GM12873 (cell line): ENCODE measurements at regions not wholly inside any gene's neighbourhood (a gene's known extent, or its start where the extent isn't known, plus 50 kb on each side); places are given as distances from the start of the nearest gene placed in this dataset.

Source experiments
- TF ChIP-seq, protein P1 (sequence below): IDR thresholded peaks from 2 replicates; pipeline ENCODE4 v1.5.1; 2012; ENCODE audit warnings: low read depth, mild to moderate bottlenecking, moderate library complexity, low read length, control low read depth; ENCODE audit not compliant: insufficient read depth; ENCODE audit errors: missing control alignments

DNA sequence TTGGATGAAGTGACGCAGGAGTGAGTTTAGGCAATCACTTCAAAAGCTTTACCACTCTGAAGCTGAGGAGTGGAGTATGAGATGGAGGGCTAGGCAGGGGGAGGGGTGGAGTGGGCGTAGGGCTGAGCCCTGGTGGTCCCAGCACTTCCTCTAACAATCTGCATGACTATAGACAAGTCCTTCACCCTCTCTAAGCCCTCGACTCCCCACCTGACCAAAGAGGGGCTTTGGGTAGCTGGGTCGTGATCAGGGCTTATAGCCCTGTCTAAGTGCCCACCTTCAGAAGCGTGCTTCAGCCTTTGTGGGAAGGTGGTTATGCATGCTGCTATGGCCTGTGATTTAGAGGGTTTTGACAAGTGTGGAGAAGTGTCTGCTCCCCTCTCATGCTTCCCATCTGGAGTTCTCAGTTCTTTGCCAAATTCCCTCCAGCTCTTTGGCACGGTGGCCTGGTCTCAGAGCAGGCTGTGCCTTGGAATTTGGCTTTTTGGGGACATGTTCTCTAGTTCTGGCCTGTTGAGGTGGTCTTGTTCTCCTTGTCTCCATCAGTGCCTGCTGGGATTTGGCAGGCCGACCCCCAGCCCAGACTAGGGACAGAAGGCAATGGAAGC, 53.0 kb downstream of the ACTBL2 start:
- TF ChIP-seq, protein P1, sequence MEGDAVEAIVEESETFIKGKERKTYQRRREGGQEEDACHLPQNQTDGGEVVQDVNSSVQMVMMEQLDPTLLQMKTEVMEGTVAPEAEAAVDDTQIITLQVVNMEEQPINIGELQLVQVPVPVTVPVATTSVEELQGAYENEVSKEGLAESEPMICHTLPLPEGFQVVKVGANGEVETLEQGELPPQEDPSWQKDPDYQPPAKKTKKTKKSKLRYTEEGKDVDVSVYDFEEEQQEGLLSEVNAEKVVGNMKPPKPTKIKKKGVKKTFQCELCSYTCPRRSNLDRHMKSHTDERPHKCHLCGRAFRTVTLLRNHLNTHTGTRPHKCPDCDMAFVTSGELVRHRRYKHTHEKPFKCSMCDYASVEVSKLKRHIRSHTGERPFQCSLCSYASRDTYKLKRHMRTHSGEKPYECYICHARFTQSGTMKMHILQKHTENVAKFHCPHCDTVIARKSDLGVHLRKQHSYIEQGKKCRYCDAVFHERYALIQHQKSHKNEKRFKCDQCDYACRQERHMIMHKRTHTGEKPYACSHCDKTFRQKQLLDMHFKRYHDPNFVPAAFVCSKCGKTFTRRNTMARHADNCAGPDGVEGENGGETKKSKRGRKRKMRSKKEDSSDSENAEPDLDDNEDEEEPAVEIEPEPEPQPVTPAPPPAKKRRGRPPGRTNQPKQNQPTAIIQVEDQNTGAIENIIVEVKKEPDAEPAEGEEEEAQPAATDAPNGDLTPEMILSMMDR: no peak

DNA sequence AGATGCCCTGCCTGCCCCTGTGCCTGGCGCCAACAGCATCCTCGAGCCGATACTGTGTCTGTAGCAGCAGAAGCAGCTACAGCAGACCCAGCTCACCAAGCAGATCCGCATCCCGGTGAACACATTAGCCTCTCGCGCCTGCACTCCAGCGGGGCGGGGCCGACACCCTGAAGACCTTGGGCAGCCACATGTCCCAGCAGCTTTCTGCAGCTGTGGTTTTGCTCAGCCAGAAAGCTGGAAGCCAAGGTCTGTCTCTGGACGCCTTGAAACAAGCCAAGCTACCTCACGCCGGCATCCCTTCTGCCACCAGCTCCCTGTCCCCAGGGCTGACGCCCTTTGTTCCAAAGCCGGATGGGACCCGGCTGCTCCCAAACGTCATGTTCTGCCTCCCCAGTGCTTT, 59.6 kb downstream of the ACTBL2 start:
- TF ChIP-seq, protein P1: no peak

DNA sequence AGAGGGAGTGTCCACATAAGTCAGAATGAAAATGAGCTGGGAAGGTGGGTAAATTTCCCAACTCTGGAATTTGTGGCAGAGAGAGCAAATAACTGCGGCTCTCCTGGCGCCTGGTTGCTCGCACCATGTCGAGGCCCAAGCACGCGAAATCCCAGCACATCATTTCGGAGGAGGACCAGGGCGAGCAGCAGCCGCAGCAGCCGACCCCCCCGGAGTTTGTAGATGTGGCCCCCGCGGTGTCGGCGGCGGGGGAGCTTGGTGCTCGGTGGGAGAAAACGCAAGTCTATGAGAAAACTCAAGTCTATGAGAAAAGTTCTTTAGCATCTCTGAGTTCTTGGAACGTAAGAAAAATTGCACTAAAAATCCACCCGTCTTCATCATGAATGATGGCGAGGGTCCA, 60.3 kb downstream of the ACTBL2 start:
- TF ChIP-seq, protein P1: no peak

DNA sequence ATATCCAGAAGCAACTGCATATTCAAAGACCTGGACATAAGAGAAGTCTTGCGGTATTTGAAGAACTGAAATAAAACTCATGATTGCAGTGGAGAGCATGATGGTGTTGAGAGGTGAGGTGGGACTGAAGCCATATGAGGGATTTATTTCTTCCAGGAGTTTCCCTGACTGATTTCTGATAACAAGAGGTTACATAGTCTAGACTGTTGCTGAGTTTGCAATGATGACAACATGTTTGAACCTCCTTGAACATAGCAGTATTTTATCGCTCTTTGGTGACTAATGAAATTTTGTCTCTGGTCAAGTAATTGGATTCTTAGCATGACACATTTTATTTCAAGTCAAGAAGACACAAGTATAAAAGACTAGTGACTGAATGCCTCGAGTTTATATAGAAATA, 61.8 kb downstream of the ACTBL2 start:
- TF ChIP-seq, protein P1: no peak

DNA sequence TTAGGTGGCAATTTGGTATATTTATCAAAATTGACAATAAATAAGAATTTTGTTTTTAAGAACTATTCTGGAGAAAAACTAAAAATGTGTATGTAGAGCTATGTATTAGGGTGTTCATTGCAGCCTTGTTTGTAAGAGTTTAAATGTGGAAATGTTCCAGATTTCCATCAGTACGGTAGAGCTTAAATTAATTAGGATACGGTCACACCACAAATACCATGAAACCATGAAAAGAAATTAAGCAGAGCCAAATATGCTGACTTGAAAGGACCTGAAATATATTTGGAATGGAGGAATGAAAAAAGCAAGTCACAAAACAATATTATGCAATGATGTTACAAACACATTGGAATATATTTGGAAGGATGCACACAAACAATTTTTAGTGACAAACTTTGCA, 64.6 kb downstream of the ACTBL2 start:
- TF ChIP-seq, protein P1: no peak

DNA sequence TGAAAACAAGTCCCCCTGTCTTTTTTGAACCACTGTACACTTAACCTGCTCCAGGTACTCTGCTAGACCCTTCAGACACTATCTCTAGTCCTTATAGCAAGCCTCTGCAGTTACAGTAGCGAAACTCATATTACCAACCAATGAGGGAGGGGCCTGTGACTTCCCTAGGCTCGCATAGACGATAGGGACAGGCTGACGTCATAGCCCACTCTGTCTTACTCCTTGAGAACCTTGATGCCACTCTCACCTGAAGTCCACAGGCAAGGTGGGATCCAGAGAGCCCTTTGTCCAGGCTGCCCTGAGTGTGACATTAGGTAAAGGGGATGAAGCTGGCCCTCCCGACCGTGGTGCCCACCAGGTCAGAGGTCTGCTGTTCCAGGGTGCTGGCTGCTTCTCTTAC, 65.3 kb downstream of the ACTBL2 start:
- TF ChIP-seq, protein P1: no peak

DNA sequence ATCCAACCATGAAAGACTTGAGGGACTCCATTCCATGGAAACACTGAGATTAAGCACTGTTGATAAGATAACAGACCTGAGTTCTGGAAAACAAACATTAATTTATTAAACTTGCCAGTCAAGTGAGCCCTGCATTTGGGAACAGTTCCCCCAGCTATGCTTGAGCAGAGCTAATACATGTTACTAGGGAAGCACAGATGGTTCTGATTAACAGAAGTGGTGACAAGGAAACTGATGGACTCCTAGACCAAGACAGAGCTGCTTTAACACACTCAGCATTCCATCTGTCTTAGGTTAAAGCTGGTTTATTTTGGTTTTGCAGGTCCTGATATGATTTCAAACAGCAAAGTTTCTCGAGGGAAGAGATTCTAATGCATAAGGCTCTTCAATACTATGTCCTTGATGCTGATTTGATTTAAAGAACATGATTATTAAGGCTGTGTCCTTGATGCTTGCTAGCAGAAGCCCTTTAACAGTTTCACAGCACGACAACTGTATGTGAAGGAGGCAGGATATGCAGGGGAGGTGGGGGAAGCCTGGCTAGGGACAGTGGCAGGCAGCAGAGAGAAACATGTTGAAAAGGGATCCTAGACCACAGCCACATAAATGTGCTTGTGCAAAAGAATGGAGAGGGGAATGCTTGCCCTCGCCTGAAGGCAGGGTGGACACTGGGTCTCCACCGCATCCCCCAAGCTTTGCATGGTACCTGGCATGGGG, 66.2 kb downstream of the ACTBL2 start:
- TF ChIP-seq, protein P1: no peak
